GM12878 (cell line): ENCODE measurements at regions not wholly inside any gene's neighbourhood (a gene's known extent, or its start where the extent isn't known, plus 50 kb on each side); places are given as distances from the start of the nearest gene placed in this dataset.

Source experiments
- EZH2 ChIP-seq: IDR thresholded peaks from 2 replicates; pipeline ENCODE4 v1.6.1; 2012; ENCODE audit warnings: low read depth, mild to moderate bottlenecking, control low read depth, inconsistent platforms, low read length, borderline replicate concordance; ENCODE audit not compliant: control insufficient read depth
- TF ChIP-seq, protein P1 (sequence below): fragments of 150-350 bp; IDR thresholded peaks from 2 replicates; pipeline ENCODE4 v1.6.1; 2016; ENCODE audit warnings: low read depth, low read length

DNA sequence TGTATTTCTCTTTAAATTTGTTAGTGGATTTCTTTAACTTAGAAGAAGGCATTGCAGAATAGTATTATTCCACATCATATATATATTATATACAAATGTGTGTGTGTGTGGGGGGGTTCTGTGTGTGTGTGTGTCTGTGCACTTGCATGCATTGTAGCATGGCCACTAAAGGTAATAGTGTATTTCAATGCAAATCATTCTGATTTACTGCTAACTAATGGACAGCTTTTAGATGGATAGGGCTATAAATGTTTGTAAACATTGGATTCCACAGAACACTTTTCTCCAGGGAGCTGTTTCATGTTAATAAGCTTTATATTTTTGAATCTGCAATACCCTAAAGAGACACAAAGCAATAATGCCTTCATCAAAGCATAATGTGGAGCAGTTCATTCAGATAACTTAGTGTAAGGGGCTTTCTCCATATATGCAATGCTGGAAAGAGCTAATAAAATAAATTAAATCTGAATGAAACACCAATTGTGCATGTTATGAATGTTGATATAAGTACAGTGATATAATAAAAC is 496.7 kb upstream of the CDH9 start:
- TF ChIP-seq EZH2: no peak
- TF ChIP-seq, protein P1, sequence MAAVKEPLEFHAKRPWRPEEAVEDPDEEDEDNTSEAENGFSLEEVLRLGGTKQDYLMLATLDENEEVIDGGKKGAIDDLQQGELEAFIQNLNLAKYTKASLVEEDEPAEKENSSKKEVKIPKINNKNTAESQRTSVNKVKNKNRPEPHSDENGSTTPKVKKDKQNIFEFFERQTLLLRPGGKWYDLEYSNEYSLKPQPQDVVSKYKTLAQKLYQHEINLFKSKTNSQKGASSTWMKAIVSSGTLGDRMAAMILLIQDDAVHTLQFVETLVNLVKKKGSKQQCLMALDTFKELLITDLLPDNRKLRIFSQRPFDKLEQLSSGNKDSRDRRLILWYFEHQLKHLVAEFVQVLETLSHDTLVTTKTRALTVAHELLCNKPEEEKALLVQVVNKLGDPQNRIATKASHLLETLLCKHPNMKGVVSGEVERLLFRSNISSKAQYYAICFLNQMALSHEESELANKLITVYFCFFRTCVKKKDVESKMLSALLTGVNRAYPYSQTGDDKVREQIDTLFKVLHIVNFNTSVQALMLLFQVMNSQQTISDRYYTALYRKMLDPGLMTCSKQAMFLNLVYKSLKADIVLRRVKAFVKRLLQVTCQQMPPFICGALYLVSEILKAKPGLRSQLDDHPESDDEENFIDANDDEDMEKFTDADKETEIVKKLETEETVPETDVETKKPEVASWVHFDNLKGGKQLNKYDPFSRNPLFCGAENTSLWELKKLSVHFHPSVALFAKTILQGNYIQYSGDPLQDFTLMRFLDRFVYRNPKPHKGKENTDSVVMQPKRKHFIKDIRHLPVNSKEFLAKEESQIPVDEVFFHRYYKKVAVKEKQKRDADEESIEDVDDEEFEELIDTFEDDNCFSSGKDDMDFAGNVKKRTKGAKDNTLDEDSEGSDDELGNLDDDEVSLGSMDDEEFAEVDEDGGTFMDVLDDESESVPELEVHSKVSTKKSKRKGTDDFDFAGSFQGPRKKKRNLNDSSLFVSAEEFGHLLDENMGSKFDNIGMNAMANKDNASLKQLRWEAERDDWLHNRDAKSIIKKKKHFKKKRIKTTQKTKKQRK: no peak
